ENCODE measurements at regions not wholly inside any gene's neighbourhood (a gene's known extent, or its start where the extent isn't known, plus 50 kb on each side); places are given as distances from the start of the nearest gene placed in this dataset.
"Not testable (repeated sequence)": the region's sequence is repeated elsewhere in the genome, so short reads cannot be mapped to it uniquely, and the experiment has no call there.

DNA sequence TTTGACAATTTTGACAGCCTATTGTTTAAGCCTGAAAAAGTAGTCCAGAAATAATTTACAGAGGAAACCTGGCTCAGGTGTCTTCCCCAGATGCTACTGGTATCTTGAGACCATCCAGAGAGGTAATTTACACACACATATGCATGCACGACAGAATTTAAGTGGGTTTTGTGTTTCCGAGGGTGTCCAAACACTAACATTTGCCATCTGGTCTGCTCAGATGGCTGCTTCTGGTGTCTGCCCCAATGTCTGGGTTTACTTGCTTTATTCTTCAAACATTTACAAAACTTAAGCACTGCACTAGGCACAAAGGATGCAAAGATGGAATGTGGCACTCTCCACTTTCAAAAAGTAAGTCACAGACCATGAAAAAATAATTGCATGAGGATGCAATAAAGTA lies 226.6 kb upstream of the EGLN3 start:
- no peak for DNase-seq (ENCODE audit: low read depth)

DNA sequence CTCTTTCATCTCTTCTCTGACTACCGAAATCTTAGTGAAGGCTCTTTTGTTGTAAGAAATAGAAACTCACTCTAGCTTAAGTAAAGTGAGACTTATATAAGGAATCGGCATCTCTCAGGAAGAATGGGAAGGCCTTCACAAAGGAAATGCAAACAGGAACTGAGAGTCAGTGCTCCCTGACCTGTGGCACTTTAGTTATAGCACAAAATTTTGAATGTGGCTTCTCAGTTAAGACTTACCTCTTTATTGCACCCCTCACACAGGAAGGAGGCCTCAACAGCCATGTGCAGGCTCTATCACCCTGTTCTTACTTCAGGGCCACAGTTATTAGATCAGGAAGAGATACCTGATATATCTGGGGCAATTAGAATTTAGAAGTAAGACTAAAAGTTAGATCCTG lies 224.7 kb upstream of the EGLN3 start:
- DNase-seq (ENCODE audit: low read depth) = no peak

DNA sequence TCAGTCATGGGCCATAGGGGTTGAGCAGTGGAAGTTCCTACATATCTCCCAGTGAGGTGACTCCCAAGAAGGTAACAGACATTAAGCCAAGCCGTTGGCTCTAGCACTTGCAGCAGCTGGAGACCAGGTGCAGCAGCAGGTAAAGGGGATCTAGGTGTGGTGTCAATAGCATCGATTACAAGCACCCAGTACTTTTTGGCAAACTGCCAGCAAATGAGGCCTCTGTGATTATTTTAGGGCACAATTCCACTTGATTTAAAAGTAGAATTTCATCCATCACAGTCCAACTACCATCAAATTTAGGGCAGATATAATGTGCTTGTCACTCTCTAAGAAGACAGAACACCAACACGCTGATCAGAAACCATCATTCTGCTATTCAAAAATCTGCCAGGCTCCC lies 224.1 kb upstream of the EGLN3 start:
- DNase-seq (ENCODE audit: low read depth) = no peak

DNA sequence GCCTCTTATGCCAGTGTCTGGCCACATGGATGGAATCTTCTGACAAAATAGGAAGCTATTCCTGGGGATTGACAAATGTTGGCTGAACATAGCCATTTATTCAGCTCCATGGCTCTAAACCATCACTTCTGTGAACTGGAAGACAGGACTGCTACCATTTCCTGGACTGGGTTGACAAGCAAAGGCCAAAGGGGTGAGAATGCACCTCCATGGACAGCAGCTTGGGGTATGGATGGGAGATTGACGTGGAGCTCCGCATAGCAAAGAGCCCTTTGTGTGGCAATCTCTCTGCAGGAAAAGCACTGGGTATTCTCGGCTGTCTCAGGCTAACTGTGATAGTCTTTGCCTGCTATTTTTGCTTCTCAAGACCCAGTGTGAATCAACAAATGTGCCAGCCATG lies 223.0 kb upstream of the EGLN3 start:
- no peak for DNase-seq (ENCODE audit: low read depth)

DNA sequence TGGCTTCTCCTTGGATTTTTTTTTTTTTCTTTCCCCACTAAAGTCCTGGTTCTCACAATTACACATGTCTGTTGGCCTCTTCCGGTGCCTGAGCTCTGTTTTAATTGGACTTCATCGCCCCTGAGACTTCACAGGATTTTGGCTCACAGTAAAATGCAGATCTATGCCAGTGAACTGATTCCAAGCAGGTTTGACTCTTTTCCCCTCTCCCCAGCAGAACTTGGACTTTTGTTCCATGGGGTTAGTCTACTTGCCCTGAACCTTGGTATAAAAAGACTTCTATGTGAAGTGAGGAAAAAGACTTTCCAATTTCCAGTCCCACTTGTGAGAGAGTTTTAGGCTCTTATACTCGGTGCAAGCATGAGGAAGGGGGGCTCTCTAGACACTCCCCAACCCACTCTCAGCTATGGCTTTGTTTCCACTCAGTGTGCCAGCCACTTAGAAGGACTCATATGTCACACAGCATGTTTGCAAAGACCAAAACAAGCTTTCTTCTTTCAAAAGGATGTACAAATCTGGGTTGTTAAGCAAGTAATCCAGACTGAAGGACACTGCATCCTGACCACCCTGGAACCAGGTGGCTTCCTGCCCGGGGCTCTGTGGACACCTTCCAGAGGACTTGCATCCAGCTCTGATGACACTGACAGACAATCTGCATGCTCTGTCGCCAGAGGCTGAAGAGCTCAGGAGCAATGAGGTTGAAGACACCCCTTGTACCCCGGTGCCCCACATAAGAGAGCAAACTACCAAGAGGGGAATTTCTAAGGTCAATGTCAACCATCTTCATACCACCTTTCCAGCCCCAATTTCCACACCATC lies 221.9 kb upstream of the EGLN3 start:
- no peak for DNase-seq (ENCODE audit: low read depth)

DNA sequence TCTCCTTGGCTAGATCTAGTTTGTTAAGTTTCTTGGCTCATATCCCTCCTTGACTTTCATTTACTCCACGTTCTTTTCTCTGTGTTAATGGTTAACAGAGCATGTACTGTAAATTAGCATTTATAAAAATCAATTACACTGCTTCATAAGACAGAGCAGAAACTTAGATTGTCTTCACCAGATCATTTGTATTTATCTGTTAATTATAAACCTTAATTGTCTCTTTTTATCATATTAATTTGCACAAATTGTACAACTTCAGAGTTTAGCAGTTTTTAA lies 221.2 kb upstream of the EGLN3 start:
- DNase-seq (ENCODE audit: low read depth) = no peak

DNA sequence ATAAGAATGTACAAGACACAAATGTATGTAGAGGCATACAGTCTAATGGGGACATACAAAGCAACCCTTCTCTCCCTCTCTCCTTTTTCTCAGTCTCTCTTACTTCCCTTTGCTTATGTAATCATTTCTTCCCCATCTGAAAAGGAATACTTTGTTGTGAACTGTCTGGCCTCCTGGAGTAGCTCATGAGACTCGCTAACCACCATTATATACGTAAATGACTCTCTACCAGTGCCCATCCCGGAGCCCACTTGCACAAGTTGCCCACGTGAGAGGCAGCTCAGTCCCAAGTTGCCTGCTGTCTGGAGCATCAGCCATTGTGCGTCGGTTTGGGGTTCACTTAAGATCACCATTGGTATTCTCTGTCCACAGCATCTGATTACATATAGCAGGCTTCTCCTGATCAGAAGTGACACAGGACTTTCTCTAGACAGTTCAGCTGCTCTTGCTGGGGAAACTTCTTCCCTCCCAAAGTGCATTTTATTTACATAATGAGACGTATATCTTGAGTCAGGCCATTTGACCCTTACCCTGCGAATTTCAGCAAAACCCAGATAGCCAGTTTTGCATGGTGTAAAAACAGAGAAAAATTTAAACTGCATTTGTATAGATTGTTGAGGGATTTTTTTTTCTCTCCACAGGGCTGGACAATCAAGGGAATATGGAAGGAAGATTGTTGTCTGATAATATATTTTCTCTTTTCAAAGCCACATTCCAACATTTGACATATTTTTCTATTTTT lies 220.7 kb upstream of the EGLN3 start:
- no peak for DNase-seq (ENCODE audit: low read depth)

DNA sequence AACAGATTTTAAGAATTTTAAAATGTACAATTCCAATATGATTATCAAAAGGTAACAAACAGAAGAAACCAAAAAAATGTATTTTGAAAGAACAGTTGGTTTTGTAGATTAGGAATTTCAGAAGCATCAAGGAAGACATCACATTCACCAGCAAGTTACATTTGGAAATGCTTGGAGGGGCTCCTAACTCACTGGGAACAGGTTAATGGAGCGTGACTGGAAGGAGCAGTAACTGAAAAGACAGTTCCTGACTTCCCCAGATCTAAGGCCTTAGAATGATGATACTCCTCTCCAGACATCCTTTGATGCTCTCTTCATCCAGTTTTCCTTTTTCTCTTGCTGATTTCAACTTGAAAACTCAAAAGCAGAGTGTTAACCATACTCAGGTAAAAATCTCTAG lies 220.0 kb upstream of the EGLN3 start:
- no peak for DNase-seq (ENCODE audit: low read depth)

DNA sequence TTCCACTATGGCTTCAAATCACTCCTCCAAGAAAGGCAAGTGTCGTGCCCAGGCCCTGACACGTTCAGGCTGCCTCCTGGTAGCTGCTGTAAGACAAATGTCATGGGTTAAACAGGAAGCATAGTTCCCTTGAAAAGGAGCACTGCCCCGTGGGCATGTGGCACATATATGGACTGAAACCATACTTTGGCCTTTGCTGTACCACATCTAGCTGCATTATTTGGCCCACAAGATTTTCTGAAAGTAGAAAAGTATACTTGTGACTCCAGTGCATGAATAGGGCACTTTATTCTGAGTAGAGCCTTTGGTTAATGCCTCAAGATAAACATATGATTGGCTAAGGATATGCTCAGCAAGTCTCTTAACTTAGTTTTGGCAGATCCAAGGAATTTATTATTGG lies 218.7 kb upstream of the EGLN3 start:
- DNase-seq (ENCODE audit: low read depth) = no peak

DNA sequence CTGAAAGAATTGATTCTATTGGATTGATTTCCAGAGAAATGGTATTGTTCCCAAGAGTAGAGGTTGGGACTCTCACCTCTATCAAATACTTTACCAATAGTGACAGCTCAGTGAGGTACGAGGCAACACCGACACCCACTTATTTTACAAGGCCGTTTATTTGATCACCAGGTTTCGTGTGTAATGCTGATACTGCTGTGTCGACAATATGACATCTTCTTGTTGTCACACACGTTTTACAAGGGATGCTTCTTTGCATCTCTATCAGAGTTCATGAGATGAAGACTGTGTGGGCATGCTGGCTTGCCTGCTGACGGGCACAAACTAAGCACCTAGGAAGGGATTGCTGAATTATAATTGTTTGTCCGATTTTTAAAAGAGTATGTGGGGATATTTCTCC lies 217.8 kb upstream of the EGLN3 start:
- no peak for DNase-seq (ENCODE audit: low read depth)

DNA sequence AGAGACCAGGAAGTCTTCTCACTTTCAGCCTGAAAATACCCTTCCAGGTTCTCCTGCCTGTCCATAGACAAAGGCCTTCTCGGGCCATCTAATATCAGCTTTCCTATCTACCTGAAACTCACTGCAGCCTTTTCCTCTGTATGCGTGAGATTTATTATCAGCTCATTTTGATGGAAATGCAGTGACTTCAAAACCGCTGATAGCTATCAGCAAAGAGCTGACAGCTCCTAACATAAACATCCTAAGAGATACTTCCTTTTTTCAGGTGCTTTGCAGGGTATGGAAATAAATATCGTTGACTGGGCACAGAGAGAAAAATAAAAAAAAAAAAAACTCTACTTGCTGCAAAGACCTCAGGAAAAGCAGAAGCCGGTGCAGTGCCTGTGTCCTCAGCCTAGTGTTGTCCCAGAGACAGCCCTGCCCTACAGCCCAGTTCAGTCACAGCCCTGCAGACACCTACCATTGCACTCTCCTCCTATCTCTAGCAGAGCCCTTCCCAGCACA lies 215.0 kb upstream of the EGLN3 start:
- DNase-seq (ENCODE audit: low read depth) = no peak

DNA sequence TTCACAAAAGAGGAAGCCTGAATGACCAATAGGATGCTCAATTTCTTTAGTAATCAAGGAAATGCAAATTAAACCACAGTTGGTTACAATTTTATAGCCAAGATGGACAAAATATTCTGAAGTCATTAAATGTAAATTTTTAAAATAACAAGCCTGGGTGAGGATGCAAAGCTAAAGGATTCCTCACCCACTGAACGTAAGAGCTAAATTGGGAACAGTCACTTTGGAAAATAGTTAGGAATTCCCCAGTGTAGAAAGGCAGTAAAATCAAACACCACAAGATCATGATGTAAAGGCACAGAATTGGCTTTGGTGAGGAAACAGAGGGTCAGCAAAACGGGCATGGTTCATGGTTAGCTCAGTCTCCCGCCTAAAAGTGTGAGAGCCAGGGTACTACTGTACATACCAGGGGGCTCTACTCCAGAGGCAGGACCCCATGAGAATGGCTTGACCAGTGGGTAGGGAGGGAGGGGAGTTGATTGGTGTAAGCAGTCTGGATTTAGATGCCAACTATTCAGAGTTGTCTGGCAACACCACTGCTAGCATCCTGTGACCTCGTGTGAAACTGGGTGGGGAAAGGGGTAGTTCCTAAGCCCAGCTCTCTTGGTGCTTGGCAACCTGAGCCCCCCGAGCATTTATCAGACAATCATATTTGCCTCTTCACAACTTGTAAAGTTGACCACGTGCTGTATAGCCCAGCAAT lies 213.4 kb upstream of the EGLN3 start:
- DNase-seq (ENCODE audit: low read depth) = no peak

DNA sequence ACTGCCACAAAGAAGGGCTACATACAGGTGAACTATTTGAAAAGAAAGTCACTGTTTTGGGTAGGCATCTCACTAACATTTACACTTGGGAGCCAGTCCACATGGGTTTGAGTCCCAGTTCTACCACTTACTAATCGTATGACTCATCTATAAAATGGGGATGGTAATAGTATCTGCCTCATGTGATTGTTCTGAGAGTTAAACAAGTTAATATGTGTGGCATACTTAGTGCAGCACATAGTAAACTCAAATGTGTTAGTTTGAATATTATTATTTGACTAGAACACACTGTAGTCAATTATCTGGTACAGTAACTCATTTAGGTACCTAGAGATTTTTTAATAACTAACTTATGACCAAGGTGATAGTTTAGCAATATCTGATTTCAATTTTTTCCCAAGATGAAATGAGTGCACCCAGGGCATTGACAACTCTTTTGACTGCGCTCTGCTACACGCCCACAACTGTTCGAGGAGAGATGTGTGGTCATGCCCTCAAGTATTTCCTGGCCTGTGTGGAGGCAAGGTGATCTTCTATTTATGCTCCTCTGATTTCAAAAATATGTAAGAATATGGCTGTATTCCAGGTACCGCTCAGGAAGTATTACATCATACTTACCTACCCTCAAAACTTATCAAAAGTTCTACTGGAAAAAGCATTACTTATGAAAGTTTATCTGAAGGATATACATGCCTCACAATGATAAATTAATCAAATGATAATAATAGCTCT lies 210.6 kb upstream of the EGLN3 start:
- no peak for DNase-seq (ENCODE audit: low read depth)

DNA sequence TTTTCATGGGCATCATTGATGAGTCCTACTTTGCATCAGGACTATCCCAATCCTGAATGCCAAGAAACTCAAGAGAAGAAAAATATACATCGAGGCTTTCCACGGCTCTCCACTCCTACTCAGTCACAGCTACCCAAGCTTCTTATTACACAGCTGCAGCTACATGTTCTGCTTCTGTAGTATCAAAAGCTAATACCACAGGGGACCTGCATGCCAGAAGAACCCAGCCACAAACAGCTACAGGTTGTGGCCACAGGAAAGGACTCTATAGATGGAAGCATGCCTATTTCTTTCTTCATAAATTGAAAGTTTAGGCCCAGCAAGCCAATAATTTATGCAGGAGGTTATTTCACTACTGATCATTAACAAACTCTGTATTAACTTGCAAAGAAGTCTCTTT lies 209.7 kb upstream of the EGLN3 start:
- DNase-seq (ENCODE audit: low read depth) = no peak

DNA sequence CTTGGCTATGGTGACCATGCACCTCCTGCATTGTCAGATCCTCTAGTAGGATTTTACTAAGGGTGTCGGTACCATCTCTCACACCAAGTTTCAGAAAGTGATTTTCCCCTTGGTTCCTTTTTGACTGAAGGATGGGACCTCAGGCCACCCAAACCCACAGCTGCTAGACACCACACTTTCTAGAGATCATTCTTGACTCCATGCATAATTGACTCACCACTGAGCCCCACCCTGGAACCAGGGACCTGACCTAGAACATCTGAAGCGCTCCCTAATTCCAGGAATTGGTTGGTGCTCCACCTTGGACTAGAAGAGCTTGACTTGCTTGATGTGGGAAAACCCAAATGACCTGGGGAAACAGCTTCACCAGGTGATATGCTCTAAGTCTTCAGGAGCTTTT lies 206.8 kb upstream of the EGLN3 start:
- no peak for DNase-seq (ENCODE audit: low read depth)

DNA sequence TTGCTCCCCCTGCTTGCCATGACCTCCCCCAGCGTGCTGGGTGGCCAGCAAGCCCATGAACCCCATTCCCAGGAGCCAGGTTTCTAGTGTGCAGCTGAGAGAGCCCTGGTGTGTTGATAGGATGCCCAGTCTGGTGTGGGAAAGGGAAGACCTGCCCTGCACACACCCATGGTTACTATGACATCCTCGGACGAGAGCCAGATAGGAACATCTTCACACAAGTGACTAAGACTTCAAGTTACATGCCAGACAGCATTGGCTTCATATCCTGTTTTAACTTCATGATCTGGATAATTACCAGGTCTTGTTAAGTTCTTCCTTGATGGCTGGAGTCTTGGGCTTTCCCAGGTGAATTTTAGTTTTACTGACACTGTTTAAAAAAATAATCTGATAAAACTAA lies 196.6 kb upstream of the EGLN3 start:
- peak; percentile 32 for DNase-seq (ENCODE audit: low read depth)

DNA sequence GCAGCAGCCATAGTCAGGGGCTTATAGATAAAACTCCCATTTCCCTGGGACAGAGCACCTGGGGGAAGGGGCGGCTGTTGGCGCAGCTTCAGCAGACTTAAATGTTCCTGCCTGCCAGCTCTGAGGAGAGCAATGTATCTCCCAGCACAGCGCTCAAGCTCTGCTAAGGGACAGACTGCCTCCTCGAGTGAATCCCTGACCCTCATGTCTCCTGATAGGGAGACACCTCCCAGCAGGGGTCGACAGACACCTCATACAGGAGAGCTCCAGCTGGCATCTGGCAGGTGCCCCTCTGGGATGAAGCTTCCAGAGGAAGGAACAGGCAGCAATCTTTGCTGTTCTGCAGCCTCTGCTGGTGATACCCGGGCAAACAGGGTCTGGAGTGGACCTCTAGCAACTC lies 189.3 kb upstream of the EGLN3 start:
- DNase-seq (ENCODE audit: low read depth) = not testable (repeated sequence)

DNA sequence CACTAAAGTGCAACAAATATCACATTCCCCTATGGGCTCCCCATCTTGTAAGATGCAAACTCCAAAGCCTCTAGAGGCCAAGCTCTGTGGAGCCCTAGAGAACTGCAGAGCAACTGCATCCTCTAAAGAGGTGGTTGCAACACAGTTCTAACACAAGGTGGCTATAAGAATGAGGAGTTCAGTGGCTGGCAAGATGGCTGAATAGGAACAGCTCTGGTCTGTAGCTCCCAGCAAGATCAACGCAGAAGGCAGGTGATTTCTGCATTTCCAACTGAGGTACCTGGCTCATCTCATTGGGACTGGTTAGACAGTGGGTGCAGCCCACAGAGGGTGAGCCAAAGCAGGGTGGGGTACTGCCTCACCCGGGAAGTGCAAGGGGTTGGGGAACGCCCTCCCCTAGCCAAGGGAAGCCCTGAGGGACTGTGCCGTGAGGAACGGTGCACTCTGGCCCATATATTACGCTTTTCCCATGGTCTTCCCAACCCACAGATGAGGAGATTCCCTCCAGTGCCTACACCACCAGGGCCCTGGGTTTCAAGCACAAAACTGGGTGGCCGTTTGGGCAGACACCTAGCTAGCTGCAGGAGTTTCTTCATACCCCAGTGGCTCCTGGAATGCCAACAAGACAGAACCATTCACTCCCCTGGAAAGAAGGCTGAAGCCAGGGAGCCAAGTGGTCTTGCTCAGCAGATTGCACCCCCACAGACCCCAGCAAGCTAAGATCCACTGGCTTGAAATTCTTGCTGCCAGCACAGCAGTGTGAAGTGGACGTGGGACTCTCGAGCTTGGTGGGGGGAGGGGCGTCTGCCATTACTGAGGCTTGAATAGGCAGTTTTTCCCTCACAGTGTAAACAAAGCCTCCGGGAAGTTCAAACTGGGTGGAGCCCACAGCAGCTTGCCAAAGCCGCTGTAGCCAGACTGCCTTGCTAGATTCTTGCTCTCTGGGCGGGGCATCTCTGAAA lies 188.6 kb upstream of the EGLN3 start:
- DNase-seq (ENCODE audit: low read depth) = peak; percentile 53

DNA sequence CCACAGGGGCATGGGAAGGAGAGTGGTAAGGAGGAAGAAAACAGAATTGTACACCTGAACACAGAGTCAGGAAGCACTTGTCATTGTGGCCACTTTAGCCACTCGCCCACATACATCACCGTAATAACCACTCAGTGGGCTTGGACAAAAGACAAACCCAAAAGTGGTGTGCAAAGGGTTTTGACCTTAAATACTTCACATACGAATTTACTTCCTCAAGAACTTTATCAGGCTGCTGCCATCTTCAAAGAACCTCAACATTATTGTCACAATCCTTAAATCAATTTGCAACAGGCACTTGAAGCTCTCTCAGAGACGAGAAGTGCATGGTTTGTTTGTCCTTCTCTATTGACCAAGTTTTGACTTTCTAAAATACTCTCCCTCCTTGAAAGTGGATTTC lies 187.3 kb upstream of the EGLN3 start:
- no peak for DNase-seq (ENCODE audit: low read depth)

DNA sequence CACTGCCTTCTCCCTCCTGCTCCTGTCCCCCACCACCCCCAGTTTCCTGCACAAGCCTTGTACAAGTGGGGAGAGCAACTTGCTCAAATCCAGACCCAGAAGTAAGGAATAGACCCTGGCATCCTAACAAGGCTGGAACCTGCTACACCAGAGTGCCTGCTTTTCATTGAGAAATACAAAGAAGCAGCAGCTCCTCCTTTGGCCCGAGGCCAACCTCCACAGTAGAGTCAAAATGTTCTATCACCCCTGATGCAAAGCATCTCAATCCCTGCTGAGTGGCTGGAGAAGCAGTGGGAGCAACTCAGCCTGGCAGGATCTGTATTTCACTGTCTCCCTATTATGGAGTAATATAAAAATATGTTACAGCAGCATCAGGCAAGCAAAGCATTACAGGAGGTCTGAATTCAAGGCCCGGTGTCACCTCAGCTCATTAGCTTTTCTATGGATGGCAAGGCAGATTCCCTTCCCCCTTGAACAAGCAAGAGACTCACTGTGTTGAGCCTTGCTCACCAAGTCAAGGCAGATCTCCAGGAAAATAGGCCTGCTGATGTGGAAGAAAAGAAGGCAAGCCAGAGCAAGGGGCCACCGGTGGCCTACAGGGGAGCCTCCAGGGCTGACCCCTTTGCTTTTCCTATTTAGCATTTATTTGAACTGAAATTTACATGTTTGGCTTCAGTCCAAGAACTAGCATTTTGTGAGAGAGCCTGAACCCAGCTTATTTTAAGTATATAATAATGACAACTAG lies 186.3 kb upstream of the EGLN3 start:
- DNase-seq (ENCODE audit: low read depth) = no peak
